ENCODE measurements at regions not wholly inside any gene's neighbourhood (a gene's known extent, or its start where the extent isn't known, plus 50 kb on each side); places are given as distances from the start of the nearest gene placed in this dataset.

- no peak for DNase-seq (ENCODE audit: low read depth in 3 of 3, low spot score in 1 of 3)
These were observed 125.8 kb upstream of the CREB1 start for GRCh38 chr2:207403950-207404349.

DNA sequence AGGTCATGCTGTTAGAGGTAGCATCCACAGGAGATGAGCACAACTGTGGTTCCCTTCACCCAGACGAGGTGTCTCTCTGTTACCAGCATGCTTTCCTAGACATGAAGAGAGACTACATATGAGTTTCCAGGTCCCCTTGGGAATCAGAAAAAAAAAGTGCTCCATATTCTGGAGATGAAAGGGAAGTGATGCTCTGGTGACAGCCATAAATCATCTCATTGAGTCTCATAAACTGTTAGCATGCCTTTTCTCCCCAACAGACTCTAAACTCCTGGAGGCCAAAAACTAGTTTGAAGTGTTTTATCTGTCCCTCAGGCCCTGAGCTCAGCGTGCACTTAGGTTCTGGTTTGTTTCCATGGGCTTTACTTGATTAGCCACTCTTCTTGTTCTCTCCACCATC lies 124.6 kb upstream of the CREB1 start:
- DNase-seq (ENCODE audit: low read depth in 3 of 3, low spot score in 1 of 3): no peak

DNA sequence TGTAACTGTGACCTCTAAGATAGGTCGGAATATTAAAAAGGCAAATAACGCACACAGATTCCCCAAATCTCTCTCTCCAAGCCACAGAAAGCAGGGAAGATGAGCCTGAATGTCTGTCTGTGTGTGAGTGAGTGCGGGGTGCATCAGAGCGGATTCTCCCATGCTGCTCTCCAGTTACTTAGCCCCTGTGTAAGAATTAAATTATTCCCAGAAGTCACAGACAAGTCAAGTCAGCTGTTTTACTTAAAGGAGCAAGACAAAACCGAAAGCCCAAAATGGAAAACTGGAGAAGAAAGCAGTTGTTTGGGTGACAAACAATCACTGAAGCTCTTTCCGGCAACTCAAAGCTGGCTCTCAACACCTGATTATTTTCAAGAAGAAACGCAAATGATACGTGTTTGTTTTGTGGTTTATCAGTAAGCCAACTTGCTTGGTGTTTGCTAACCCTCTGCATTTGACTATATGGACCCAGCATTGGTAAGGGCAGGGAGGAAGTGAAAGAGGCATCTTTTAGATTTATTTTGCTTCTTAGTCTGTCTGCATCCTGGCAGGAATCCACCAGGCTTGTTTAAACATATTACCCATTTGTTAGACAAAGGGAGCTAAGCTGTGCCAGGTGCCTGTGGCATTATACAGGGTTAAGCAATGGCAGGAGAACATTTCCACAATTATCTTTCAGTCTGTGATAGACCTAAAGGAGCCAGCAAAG lies 121.5 kb upstream of the CREB1 start:
- DNase-seq (ENCODE audit: low read depth in 3 of 3, low spot score in 1 of 3): no peak

- no peak for DNase-seq (ENCODE audit: low read depth in 3 of 3, low spot score in 1 of 3)
These were observed 120.2 kb upstream of the CREB1 start for GRCh38 chr2:207409517-207409916.

GRCh38 chr2:207412787-207413310 lies 116.9 kb upstream of the CREB1 start:
- no peak for DNase-seq (ENCODE audit: low read depth in 3 of 3, low spot score in 1 of 3)

GRCh38 chr2:207413376-207413907 lies 116.3 kb upstream of the CREB1 start:
- no peak for DNase-seq (ENCODE audit: low read depth in 3 of 3, low spot score in 1 of 3)

DNA sequence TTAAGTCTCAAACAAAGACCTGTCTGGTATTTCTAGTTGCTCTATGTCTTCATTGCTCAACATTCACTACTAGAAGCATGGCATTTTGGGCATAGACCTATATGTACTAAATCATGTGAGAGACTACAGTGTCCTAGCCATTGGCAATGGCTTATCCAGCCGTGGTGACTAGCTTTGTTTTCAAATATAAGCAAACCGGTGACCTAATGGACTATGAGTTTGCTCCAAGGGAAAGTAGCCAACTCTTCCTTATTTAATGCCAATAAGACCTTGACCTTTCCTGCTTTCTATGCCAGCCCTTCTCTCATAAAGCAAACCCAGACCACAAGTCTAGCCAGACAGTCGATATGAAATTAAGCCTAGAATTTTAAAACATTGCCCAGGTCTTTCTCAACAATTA lies 113.7 kb upstream of the CREB1 start:
- no peak for DNase-seq (ENCODE audit: low read depth in 3 of 3, low spot score in 1 of 3)

DNA sequence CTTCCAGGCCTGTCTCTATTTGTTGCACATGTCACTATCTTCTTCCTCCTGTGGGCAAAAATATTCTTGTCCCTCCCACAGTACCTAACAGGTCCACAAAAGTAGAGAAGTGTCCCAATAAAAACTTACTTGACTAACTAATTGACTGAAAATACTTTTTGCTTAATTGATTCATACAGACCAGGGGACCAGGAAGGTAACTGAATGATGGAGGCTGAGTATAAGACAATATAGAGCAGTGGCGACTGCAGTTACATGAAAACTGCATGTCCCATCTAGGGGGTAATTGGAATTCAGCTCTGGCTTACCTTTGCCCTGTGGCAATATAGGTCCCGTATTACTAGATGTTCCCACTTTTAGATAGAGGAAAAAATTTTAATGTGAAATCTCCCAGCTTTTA lies 112.9 kb upstream of the CREB1 start:
- DNase-seq (ENCODE audit: low read depth in 3 of 3, low spot score in 1 of 3): no peak

DNA sequence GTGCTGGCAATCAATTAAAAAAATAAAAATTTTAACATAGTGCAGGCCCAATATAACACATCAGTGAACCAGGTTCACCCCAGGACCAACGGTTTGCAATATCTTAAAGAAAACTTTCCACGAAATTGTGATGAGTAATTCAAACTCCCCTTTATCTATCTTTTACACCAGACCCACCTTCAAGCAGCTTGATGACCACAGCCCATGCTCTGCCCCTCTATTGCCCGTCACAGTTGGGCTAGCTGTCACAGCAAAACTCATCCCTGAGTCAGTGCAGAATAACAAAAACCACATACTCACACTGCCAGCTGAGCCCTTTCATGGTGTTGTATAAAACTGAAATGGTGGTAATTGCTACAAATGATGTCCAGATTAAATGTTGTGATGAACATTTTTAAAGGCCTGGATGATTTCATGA lies 112.5 kb upstream of the CREB1 start:
- DNase-seq (ENCODE audit: low read depth in 3 of 3, low spot score in 1 of 3): no peak

DNA sequence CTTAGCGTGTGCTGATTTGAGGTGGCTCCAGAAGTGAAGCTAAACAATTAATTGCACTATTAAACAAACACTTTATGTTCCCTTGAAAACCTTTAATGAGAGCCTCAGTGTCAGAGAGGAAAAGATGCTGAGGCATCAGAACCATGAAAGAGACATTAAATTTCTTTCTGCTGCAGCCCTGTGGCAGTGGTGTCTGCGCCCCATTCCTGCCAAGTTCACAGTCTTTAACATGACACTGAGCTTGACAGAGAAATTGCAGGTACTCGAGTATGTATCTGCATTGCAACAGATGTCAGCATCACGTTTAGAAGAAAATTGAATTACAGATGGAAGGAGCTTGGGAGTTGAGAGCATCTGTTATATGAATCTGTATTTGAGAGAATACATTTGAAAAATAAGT lies 111.3 kb upstream of the CREB1 start:
- DNase-seq (ENCODE audit: low read depth in 3 of 3, low spot score in 1 of 3): no peak

DNA sequence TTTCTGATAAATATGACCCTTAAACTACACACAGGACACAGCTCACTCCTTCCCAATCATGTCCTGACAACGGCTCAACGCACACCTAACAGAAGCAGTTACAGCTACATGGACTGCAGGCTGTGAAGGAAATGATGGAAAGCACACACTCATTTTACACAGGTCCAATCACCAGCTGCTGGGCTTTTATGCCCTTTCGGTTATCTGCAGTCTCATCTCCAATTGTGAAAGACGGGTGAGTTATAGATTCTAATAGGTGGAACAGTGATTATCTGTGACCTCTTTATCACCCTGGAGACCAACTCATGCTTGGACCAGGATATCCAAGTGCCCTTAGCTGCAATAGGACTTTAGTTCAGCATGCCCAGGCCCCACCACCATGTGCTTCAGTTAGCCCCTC lies 110.4 kb upstream of the CREB1 start:
- no peak for DNase-seq (ENCODE audit: low read depth in 3 of 3, low spot score in 1 of 3)

GRCh38 chr2:207421671-207422070 lies 108.1 kb upstream of the CREB1 start:
- no peak for DNase-seq (ENCODE audit: low read depth in 3 of 3, low spot score in 1 of 3)

- no peak for DNase-seq (ENCODE audit: low read depth in 3 of 3, low spot score in 1 of 3)
These were observed 107.4 kb upstream of the CREB1 start for GRCh38 chr2:207422380-207422779.

DNA sequence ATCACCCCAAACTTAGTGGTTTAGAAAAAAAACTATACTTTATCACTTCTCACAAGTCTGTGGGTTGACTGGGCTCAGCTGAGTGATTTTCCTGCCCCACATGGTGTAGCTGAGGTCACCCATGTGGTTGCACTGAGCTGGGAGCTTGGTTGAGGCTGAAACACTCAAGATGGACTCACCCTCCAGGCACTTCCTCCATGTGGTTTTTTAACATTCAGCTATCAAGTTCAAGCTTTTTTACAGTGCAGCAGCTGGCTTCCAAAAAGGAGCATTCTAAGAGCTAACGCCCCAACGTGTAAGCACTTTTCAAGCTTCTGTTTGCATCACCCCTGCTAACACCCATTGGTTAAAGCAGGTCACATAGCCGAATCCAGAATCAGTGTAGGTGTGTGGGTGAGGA lies 105.9 kb upstream of the CREB1 start:
- no peak for DNase-seq (ENCODE audit: low read depth in 3 of 3, low spot score in 1 of 3)

DNA sequence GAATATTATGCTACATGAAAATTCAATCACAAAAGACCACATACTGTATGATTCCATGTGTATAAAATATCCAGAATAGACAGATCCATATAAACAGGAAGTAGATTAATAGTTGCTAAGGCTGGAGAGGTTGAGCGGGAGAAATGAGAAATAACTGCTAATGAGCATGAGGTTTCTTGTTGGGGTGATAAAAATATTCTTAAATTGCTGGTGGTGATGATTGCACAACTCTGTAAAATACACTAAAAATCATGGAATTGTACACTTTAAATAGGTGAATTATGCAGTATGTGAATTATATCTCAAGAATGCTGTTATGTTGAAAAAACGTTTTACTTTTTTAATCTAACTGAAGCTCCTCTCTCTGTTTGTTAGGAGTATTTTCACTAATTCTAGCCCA lies 101.8 kb upstream of the CREB1 start:
- DNase-seq (ENCODE audit: low read depth in 3 of 3, low spot score in 1 of 3): no peak

GRCh38 chr2:207428573-207428972 lies 101.2 kb upstream of the CREB1 start:
- DNase-seq (ENCODE audit: low read depth in 3 of 3, low spot score in 1 of 3): no peak

- DNase-seq (ENCODE audit: low read depth in 3 of 3, low spot score in 1 of 3): no peak
These were observed 97.3 kb upstream of the CREB1 start for GRCh38 chr2:207432453-207432852.

DNA sequence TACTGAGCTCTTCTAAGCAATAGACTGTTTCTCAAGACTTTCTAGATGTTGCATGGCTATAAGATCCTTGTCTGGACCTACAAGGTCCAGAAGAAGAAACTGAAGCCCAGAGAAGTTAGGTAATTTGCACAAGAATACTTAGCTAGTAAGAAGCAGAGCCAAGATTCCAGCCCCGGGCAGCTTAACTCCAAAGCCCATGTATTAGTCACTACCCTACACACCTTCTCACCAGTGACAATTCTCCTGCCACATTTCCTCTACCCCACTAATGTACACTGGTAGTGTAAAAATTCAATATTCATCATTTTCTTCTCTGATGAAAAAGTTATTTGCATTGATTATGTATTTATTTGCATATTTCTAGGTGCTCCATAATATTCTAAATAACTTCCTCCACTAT lies 95.5 kb upstream of the CREB1 start:
- no peak for DNase-seq (ENCODE audit: low read depth in 3 of 3, low spot score in 1 of 3)

GRCh38 chr2:207434899-207435465 lies 94.8 kb upstream of the CREB1 start:
- no peak for DNase-seq (ENCODE audit: low read depth in 3 of 3, low spot score in 1 of 3)

DNA sequence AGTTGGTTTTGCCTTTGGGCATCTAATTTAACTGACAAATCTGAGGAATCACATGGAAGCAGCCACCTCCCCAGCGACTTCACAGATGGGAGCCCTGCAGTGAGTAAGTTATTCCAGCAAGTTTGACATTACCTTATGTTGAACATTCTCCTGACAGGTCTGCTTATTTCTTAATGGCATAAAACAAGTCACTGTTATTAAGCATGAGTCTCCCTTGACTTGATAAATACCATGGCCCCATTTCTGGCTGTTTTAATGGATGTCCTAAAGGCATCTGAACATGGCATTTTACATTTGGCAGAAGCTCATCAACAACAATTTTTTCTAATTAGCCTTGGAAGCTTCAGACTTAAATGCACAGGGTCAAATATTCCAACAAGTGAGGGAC lies 92.6 kb upstream of the CREB1 start:
- DNase-seq (ENCODE audit: low read depth in 3 of 3, low spot score in 1 of 3): no peak

DNA sequence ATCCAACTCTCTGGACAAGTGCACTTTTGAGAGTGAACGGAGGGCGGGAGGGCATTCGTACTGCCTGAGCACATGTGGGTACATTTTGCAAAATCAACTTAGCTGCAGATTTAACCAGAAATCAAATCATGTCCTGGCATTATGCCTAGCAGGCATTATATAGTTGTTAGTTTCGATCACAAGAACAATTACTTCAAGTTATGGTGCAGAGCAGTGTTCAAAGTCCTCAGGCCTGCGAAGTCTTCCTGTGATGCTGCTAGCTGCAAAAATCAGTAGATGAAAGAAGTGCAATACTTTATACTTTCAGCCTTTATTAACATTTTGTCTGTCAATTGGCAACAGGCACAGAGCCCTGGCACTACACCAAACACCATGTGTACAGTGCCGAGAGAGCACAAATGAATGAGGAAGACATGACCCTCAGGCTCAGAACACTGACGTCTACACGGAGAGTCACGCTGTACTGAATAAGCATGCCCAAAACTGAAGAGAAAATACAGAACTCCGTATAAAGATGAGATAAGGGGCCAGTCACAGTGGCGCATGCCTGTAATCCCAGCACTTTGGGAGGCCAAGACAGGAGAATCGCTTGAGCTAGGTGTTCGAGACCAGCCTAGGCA lies 92.1 kb upstream of the CREB1 start:
- DNase-seq (ENCODE audit: low read depth in 3 of 3, low spot score in 1 of 3): no peak

DNA sequence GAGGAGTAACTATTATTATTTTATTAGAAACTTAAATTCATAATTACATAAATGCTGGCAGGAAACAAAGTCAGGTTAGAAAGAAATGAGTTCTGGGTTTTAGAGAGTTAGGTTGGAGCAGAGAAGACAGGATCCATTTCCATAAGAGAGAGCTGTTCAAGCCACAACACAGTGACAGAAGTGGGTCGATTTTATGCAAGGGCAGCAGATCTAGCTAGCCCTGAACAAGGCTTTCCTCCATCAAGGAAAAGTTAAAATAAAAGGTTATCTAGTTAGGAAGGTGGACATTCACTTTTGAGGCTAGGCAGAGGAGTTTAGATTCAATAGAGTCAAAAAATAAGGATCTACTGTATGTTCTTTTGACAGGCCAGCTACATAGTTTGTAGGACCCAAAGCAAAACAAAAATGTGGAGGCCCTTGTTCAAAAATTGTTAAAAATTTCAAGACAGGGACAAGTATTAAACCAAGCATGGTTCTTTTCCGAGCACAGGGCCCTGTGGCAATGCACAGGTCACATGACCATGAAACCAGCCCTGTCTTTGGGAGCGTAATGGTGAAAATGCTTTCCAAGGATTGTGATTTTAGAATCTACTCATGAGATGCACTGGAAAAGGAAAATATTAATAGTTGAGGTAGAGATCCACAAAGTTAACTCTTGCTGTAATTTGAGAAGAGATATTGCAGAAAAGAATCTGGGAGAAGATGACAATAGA lies 91.2 kb upstream of the CREB1 start:
- DNase-seq (ENCODE audit: low read depth in 3 of 3, low spot score in 1 of 3): no peak

Measured in stimulated activated CD4-positive, alpha-beta T cell treated with anti-CD3 and anti-CD28 coated beads, TNF-alpha, amount 100 ng/mL, for 1 hour (primary cell).